ENCODE measurements at regions not wholly inside any gene's neighbourhood (a gene's known extent, or its start where the extent isn't known, plus 50 kb on each side); places are given as distances from the start of the nearest gene placed in this dataset.
"Not testable (repeated sequence)": the region's sequence is repeated elsewhere in the genome, so short reads cannot be mapped to it uniquely, and the experiment has no call there.

GRCh38 chr4:17436047-17436749, 75.7 kb downstream of the QDPR start:
- not testable (repeated sequence) for TF ChIP-seq CTCF (conservative IDR thresholded peaks at IDR 0.05); EZH2 (IDR thresholded peaks at IDR 0.05; ENCODE audit: low read depth)
